AG04449 (cell line): ENCODE measurements at regions not wholly inside any gene's neighbourhood (a gene's known extent, or its start where the extent isn't known, plus 50 kb on each side); places are given as distances from the start of the nearest gene placed in this dataset.

Source experiments
- CTCF ChIA-PET: fragments of 350-600 bp; formaldehyde crosslinking; extraction: SDS; loops from one replicate; lab custom pipeline; 2021; ENCODE audit warnings: antibody characterized with exemption; lab: Yijun Ruan, JAX
- POLR2A ChIA-PET: fragments of 400-600, 350-600 bp; formaldehyde crosslinking; extraction: SDS; loops from one replicate; lab custom pipeline; 2020; ENCODE audit warnings: antibody characterized with exemption, inconsistent platforms; lab: Yijun Ruan, JAX
- DNase-seq: peaks from one replicate; pipeline ENCODE4 v3.0.0-alpha.2; 2010; ENCODE audit warnings: low read depth, low spot score
- H3K4me3 ChIP-seq: 2 replicates; pipeline ENCODE4 v1.5.1; 2011; ENCODE audit warnings: low read depth, mild to moderate bottlenecking, control low read depth, low read length
- TF ChIP-seq, protein P1 (sequence below): IDR thresholded peaks from one replicate; pipeline ENCODE4 v1.5.1; 2011; ENCODE audit warnings: mild to moderate bottlenecking, moderate library complexity, low read length, control low read depth, inconsistent platforms; ENCODE audit not compliant: insufficient read depth; ENCODE audit errors: missing control alignments

DNA sequence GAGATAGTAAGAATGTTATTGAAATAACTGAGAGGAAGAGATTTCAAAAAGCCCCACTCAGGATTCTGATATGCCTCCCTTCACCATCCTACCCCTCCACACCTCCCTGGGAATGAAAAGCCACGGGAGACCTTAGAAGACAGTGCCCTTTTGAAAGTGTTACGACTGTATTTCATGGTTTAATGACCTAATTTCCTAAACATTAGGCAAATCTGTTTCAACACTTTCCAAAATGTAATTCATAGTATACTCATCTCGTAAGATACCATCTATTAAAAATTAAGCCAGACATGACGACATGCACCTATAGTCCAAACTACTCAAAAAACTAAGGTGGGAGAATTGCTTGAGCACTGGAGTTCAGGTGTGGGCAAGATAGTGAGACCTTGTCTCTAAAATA, 106.3 kb downstream of the HNRNPD start:
- H3K4me3 ChIP-seq = no peak overlapping the region
- DNase-seq = no peak
- TF ChIP-seq, protein P1, sequence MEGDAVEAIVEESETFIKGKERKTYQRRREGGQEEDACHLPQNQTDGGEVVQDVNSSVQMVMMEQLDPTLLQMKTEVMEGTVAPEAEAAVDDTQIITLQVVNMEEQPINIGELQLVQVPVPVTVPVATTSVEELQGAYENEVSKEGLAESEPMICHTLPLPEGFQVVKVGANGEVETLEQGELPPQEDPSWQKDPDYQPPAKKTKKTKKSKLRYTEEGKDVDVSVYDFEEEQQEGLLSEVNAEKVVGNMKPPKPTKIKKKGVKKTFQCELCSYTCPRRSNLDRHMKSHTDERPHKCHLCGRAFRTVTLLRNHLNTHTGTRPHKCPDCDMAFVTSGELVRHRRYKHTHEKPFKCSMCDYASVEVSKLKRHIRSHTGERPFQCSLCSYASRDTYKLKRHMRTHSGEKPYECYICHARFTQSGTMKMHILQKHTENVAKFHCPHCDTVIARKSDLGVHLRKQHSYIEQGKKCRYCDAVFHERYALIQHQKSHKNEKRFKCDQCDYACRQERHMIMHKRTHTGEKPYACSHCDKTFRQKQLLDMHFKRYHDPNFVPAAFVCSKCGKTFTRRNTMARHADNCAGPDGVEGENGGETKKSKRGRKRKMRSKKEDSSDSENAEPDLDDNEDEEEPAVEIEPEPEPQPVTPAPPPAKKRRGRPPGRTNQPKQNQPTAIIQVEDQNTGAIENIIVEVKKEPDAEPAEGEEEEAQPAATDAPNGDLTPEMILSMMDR = no peak
- ChIA-PET CTCF (interaction anchor here (1.1 to 4.3 kb wide), 5 partner anchors 13 to 861 kb away, joined by 4 to 57 read pairs (median 19); no protein-coding TSS in a partner anchor), POLR2A (no interaction called here)

- ChIA-PET CTCF (interaction anchor here (0.7 to 4.2 kb wide), 4 partner anchors 13 to 859 kb away, joined by 3 to 57 read pairs (median 5); no protein-coding TSS in a partner anchor), POLR2A (no interaction called here)
- DNase-seq = no peak
- TF ChIP-seq, protein P1 = no peak
- no peak overlapping the region for H3K4me3 ChIP-seq
Measured at GRCh38 chr4:82266345-82266744, 107.4 kb downstream of the HNRNPD start.

GRCh38 chr4:82261084-82261483, 112.7 kb downstream of the HNRNPD start:
- TF ChIP-seq, protein P1 = no peak
- H3K4me3 ChIP-seq = no peak overlapping the region
- ChIA-PET POLR2A (no interaction called here), CTCF (interaction anchor here (0.6 kb wide), 1 partner anchor 853 kb away, joined by 3 read pairs; no protein-coding TSS in a partner anchor)
- DNase-seq = no peak

- CTCF ChIA-PET = no interaction called here
- POLR2A ChIA-PET = no interaction called here
- TF ChIP-seq, protein P1 = no peak
- no peak overlapping the region for H3K4me3 ChIP-seq
- DNase-seq = no peak
Measured at GRCh38 chr4:82260632-82261031, 113.2 kb downstream of the HNRNPD start.

DNA sequence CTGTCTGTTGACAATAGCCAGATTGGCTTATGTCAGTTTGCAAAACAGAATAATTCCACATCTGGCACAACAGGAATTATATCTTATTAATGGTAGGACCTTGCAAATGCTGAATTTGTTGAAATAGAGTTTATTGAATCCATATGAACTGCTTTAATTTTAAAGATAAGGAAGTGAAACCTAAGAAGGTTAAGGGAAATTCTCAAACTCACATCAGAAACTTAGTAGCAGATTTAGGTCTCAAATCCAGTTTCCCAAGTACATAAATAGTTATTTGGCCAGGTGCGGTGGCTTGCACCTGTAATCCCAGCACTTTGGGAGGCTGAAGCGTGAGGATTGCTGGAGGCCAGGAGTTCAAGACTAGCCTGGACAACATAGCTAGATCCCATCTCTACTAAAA, 117.1 kb downstream of the HNRNPD start:
- POLR2A ChIA-PET = no interaction called here
- no peak for DNase-seq

GRCh38 chr4:82255657-82256056, 118.1 kb downstream of the HNRNPD start:
- no peak overlapping the region for H3K4me3 ChIP-seq
- no peak for DNase-seq
- TF ChIP-seq, protein P1 = no peak
- POLR2A ChIA-PET = no interaction called here
- CTCF ChIA-PET = interaction anchor here (1.4 kb wide), 1 partner anchor 12 kb away, joined by 4 read pairs; no protein-coding TSS in a partner anchor

More for the DNA sequence above, 117.1 kb downstream of the HNRNPD start:
- TF ChIP-seq, protein P1 = no peak
- CTCF ChIA-PET = interaction anchor here (1.0 kb wide), 1 partner anchor 12 kb away, joined by 3 read pairs; no protein-coding TSS in a partner anchor
- H3K4me3 ChIP-seq = no peak overlapping the region
